Uterus (tissue), 3 donors: ENCODE measurements at regions not wholly inside any gene's neighbourhood (a gene's known extent, or its start where the extent isn't known, plus 50 kb on each side); places are given as distances from the start of the nearest gene placed in this dataset.

ENCODE experiments used
- DNase-seq, 2 donors: peaks; one replicate each; pipeline ENCODE4 v3.0.0-alpha.2; 2019 to 2020
- H3K27ac ChIP-seq, 2 donors: fragments of 200-600 bp; sonication (generic); 1 replicate in 1 of 2; 2 replicates in 1 of 2; pipeline ENCODE4 v1.5.1; 2016 to 2018
- H3K27me3 ChIP-seq, 2 donors: fragments of 200-600 bp; sonication (generic); one replicate each; pipeline ENCODE4 v1.5.1; 2018 to 2019; ENCODE audit warnings: control low read depth in 1 of 2
- H3K36me3 ChIP-seq, 2 donors: fragments of 200-600 bp; sonication (generic); one replicate each; pipeline ENCODE4 v1.5.1; 2019; ENCODE audit warnings: control low read depth in 1 of 2
- H3K4me1 ChIP-seq, 2 donors: fragments of 200-600 bp; sonication (generic); one replicate each; pipeline ENCODE4 v1.5.1; 2018 to 2019; ENCODE audit warnings: control low read depth in 1 of 2
- H3K4me3 ChIP-seq, 2 donors: fragments of 200-600 bp; sonication (generic); 1 replicate in 1 of 2; 2 replicates in 1 of 2; pipeline ENCODE4 v1.5.1; 2018 to 2019; ENCODE audit warnings: mild to moderate bottlenecking in 1 of 2
- H3K9me3 ChIP-seq, 2 donors: fragments of 200-600 bp; sonication (generic); one replicate each; pipeline ENCODE4 v1.5.1; 2019; ENCODE audit warnings: control low read depth in 1 of 2
- POLR2A ChIP-seq, 2 donors: fragments of 450-650 bp; IDR thresholded peaks; one replicate each; pipeline ENCODE4 v1.6.1; 2016; ENCODE audit warnings: antibody characterized with exemption in 2 of 2, mild to moderate bottlenecking in 1 of 2, moderate library complexity in 1 of 2
- intact Hi-C: fragments of 100-400 bp; cut with DNase I; formaldehyde crosslinking; loops from one replicate; pipeline ENCODE4 v1.15.1; 2023; ENCODE audit warnings: low total_unique reads
- TF ChIP-seq, protein P1 (sequence below), 4 experiments: fragments of 200-600 bp in 2 of 4; fragments of 450-650 bp in 2 of 4; sonication (generic) in 2 of 4; IDR thresholded peaks; one replicate each; pipeline ENCODE4 v1.5.1; 2016 to 2019; ENCODE audit warnings: antibody characterized with exemption in 4 of 4, mild to moderate bottlenecking in 2 of 4, moderate library complexity in 1 of 4
- donor health status: DM: yes; HTN: yes; CAD: no.

DNA sequence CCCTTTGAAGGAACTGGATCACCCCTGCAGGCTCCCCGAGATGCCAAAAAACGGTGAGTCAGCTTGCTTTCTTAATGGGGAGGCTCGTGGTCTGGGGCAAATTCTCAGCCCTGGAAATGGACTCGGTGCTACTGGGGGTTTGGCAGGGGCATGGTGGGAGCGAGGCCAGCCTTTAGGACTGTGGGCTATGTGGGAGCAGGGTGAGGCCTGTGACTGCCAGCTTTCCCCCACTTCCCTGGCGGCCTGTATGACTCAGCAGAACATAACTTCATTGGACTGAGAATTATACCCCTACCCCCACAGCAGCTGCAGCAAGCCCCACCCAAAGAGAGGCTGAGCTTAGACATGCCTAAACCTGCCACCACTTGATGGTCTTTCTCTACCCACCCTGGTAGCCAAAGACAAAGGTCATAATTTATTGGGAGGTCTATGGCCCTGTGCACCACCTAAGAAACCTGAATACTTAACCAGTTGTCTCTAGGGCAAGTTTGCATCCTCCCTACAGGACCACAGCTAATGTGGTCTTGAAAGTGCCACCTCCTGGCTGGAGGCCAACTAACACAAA, 325.3 kb downstream of the TLE1 start:
- no peak for DNase-seq
- Histone ChIP-seq H3K36me3 (no peaks in the 10 kb centered on the region), H3K27me3 (no peaks in the 10 kb centered on the region), H3K4me3 (no peak overlapping the region), H3K9me3 (no peaks in the 10 kb centered on the region), H3K27ac (no peak overlapping the region), H3K4me1 (no peaks in the 10 kb centered on the region)
- TF ChIP-seq, protein P1, sequence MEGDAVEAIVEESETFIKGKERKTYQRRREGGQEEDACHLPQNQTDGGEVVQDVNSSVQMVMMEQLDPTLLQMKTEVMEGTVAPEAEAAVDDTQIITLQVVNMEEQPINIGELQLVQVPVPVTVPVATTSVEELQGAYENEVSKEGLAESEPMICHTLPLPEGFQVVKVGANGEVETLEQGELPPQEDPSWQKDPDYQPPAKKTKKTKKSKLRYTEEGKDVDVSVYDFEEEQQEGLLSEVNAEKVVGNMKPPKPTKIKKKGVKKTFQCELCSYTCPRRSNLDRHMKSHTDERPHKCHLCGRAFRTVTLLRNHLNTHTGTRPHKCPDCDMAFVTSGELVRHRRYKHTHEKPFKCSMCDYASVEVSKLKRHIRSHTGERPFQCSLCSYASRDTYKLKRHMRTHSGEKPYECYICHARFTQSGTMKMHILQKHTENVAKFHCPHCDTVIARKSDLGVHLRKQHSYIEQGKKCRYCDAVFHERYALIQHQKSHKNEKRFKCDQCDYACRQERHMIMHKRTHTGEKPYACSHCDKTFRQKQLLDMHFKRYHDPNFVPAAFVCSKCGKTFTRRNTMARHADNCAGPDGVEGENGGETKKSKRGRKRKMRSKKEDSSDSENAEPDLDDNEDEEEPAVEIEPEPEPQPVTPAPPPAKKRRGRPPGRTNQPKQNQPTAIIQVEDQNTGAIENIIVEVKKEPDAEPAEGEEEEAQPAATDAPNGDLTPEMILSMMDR (IDR thresholded peaks at IDR 0.05) = no peak
- TF ChIP-seq POLR2A (IDR thresholded peaks at IDR 0.05) = no peak
- intact Hi-C loops = no loop called here

DNA sequence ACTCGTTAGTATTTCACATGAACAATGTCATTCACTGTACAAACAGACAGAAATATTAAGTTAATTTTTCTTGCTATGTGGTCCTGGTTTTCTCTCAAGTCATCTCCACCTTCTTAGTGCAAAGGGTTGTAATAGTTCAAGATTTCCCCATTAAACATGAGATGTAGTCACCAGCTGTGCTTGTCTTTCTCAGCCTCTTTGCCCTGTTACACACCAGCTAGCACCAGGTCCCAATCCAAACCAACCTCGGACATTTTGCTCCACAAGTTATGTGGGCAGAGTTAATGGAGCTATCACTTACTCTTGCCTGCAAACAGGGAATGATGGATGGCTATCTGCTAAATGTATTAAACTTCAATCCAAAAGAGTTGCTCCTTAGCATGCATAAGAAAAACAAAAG, 328.1 kb downstream of the TLE1 start:
- Histone ChIP-seq H3K4me3 (no peak overlapping the region), H3K9me3 (no peaks in the 10 kb centered on the region), H3K36me3 (no peaks in the 10 kb centered on the region), H3K27me3 (no peaks in the 10 kb centered on the region), H3K27ac (no peak overlapping the region), H3K4me1 (no peaks in the 10 kb centered on the region)
- no peak for DNase-seq
- intact Hi-C loops = no loop called here
- no peak for TF ChIP-seq POLR2A (IDR thresholded peaks at IDR 0.05)
- TF ChIP-seq, protein P1 (IDR thresholded peaks at IDR 0.05) = no peak

DNA sequence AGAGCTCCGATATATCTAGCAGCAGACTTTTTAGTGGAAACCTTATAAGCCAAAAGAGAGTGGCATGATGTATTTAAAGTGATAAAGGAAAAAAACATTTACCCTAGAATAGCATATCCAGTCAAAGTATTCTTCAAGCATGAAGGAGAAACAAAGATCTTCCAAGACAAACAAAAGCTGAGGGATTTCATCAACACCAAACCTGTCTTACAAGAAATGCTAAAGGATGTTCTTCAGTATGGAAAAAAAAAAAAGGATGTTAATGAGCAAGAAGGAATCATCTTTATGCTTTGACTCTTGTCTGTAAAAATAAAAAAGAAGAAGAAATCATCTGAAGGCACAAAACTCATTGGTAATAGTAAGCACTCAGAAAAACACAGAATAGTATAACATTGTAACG, 338.2 kb downstream of the TLE1 start:
- no peaks in the 10 kb centered on the region for H3K36me3 ChIP-seq
- DNase-seq = no peak
- no peaks in the 10 kb centered on the region for H3K9me3 ChIP-seq
- intact Hi-C loops = no loop called here
- H3K27me3 ChIP-seq = no peaks in the 10 kb centered on the region
- TF ChIP-seq POLR2A (IDR thresholded peaks at IDR 0.05) = no peak
- TF ChIP-seq, protein P1 (IDR thresholded peaks at IDR 0.05) = no peak
- H3K27ac ChIP-seq = no peak overlapping the region
- H3K4me1 ChIP-seq = no peaks in the 10 kb centered on the region
- no peak overlapping the region for H3K4me3 ChIP-seq

DNA sequence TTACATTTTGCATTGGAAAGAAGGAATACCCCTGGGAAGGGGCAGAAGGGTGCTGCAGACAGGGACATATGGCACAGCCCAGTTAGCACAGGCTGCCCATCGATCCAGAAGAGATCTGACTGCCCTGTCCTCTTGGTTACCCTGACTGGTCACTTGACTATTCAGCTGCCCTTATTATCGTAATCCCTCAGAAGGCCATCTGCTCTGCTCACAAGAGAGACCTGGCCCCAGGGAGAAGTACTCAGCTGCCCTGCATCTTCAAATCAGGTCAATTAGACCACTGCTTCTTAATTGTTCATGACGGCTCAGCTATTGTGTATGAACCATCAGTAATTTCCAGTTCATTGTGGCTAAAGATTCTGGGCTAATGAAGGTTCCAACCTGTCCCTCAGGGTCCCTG, 345.0 kb downstream of the TLE1 start:
- Histone ChIP-seq H3K36me3 (peaks cover 0 to 4% of the 10 kb centered on the region in 2 donors), H3K9me3 (no peaks in the 10 kb centered on the region), H3K27ac (no peak overlapping the region), H3K4me1 (no peaks in the 10 kb centered on the region), H3K27me3 (no peaks in the 10 kb centered on the region), H3K4me3 (no peak overlapping the region)
- intact Hi-C loops = no loop called here
- TF ChIP-seq, protein P1 (IDR thresholded peaks at IDR 0.05) = no peak
- no peak for TF ChIP-seq POLR2A (IDR thresholded peaks at IDR 0.05)
- no peak for DNase-seq

DNA sequence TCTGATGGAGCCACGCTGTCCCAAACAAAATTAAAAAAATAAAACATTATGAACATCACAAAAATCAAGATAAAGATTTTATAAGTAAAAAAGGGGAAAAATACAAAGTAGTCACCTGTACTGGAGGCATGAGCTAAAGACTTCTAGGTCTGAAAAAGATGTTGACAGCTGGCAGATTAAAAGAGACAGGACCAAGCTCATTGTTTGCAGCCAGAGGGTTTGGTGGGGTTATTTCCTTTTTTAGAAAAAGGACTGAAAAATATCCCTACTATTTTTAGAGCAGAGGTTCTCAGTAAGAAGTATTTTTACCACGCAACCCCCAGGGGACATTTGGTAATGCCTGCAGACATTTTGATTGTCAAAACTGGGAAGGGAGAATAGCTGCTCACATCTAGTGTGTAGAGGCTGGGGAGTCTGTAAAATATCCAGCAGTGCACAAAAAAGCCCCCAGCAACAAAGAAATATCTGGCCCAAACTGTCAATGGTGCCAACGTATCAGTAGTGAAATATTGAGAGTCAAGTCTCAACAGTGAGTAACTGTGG, 353.4 kb downstream of the TLE1 start:
- H3K9me3 ChIP-seq = no peaks in the 10 kb centered on the region
- no peak overlapping the region for H3K27ac ChIP-seq
- peak in 1 of 2 donors; percentile 18 for DNase-seq
- H3K4me3 ChIP-seq = no peak overlapping the region
- peaks cover 0 to 4% of the 10 kb centered on the region in 2 donors for H3K36me3 ChIP-seq
- H3K27me3 ChIP-seq = no peaks in the 10 kb centered on the region
- no peak for TF ChIP-seq POLR2A (IDR thresholded peaks at IDR 0.05)
- TF ChIP-seq, protein P1 (IDR thresholded peaks at IDR 0.05) = no peak
- intact Hi-C loops = no loop called here
- no peaks in the 10 kb centered on the region for H3K4me1 ChIP-seq
